Stimulated activated CD4-positive, alpha-beta T cell treated with anti-CD3 and anti-CD28 coated beads, Interleukin-1b, Interleukin-23, amount 100 ng/mL, for 4 hours (primary cell): ENCODE measurements at regions not wholly inside any gene's neighbourhood (a gene's known extent, or its start where the extent isn't known, plus 50 kb on each side); places are given as distances from the start of the nearest gene placed in this dataset.

Experiments used
- DNase-seq, 2 donors: peaks; one replicate each; pipeline ENCODE4 v3.0.0-alpha.2; 2020; ENCODE audit warnings: low read depth in 2 of 2

DNA sequence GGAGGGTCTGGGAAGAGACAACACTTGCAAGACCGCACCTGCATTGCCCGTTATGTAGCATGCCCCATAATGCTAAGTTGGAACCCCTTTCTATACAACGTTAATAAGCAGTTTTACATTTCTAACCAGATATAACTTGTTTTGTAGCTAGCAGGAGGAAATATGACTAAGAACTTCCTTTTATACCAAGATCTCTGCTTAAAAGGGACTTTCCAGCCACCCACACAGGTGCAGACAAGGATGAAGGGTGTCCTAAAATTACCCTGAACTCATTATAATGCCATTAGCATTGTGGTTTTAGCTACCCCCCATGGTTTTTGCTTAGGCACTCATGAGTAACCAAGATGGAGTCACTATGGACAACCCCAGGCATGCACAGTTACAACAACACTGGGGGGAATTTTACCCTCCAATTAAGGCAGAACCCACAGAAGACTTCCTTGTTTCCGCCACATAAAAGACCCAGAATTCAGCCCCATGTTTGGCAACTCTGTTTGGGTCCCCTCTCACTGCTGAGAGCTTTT lies 362.8 kb downstream of the CBLN2 start:
- no peak for DNase-seq

DNA sequence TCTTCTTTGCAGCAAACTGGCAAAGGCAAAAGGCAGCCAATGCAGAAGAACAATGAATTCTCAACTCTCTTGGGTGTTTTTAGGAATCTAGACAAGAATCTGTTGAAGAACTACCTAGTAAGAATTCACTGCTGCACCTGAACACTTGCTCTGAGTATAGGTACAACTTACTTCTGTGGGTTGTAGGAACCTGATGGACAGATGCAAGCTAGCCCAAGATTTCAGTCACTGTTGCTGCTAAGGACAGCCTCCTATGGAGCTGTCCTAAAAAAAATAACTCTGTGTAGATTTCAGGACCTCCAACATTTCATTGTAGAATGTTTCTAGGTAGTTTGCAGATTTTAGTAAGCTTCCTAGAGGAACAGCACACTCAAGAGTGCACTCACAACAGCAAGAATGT lies 363.5 kb downstream of the CBLN2 start:
- no peak for DNase-seq

DNA sequence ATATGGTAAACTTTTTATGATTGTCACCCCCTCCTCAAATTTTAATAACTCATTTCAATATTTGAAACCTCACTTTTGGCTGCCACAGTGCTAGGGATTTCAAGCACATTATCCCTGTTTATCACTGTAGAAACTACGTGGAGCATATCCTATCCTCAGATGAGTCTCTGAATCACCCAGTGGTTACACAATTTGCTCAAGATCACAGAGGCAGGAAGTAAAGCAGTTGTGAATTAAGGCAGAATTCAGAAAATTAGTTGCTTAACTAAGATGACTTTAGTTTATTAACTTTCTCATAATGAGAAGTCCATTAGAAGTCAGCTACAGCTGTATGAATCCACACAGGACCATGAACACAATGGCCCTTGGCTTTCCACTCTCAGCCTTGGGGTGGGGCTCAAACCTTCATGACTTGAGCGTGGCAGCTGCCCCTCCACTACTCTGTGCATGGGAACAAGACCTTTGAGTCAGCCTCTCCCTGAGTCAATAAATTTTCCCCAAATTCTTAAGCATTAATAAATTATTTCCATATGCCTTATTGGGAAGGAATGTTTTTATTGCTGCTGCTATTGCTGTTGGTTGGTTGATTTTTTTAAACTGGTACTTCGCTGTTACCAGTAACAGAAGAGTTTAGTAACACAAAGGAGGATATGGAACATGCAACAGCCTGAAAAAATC lies 369.0 kb downstream of the CBLN2 start:
- no peak for DNase-seq

GRCh38 chr18:72171596-72171995 lies 372.5 kb downstream of the CBLN2 start:
- DNase-seq: no peak

- no peak for DNase-seq
Observed at GRCh38 chr18:72161691-72162090, 382.5 kb downstream of the CBLN2 start.

DNA sequence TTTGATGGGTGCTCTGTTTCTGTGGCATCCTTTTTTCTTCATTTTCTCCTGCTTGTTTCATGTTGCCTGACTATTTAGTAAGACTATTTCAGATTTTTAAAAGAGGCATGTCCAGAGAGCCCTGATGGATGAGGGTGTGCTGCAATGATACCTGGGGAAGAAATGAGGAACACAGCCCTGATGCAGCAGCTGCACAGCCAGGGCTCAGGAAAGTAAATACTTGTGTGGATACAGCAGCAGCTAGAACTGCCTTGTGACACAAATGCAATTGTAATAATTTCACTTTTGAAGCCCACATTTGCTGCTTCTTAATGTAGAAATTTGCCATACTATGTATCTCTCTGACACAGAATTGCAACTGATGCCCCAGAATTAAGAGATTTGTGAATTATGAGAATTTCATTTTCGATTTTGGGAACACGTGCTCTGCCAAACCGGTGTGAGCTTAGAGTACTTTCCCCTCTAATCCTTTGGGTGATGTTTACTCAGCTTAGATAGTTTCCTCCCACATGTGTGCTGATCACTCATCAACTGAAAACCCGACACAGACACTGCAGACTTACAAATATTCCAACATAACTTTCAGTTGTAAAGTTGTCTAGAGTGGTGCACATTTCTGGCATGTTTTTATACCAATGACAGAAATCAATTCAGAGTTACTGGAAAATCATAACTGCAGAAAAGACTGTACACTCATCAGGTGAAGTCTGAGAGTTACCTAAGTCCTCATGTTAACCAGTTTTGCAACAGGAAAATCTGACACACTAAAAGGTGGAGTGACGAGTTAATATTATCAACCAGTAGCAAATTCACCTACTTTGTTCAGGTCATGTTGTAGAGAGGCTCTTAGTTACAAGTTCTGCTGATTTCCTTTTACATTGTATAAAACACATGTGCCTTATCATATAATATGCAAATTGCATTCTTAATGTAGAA lies 383.4 kb downstream of the CBLN2 start:
- DNase-seq: no peak

DNA sequence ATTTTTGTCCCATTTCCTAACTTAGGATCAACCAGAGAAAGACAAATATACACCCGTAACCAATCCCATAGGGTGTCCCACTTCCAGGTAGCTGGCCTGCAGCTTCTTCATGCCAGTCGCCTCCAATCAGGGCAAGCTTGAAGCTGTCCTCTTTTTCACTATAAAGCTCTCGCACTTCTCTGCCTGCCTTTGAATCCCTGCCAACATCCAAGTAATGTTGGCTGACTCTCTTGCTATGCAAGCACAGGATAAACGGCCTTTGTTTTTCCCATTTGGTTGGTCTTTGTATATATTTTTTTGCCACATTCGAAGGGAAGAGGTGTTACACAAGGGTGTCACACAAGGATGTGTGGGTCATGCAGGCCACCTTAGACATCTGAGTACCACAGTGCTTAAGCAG lies 388.8 kb downstream of the CBLN2 start:
- no peak for DNase-seq

DNA sequence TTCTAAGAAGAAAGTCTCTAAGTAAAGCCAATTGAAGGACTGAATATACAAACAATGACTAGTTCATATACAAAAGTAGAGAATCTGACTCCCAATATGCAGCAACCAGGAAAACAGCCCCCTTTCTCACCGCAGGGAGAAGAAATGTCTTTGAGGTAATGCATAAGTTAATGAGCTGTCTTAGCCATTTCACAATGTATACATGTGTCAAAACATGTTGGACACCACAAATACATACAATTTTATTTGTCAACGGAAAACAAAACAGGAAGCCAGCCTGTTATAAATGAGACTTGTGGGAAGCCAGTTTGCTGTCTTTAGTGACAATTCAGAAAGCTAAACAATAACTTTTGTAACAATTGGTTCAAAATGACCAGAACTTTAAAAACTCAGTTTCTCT lies 389.2 kb downstream of the CBLN2 start:
- DNase-seq: no peak

DNA sequence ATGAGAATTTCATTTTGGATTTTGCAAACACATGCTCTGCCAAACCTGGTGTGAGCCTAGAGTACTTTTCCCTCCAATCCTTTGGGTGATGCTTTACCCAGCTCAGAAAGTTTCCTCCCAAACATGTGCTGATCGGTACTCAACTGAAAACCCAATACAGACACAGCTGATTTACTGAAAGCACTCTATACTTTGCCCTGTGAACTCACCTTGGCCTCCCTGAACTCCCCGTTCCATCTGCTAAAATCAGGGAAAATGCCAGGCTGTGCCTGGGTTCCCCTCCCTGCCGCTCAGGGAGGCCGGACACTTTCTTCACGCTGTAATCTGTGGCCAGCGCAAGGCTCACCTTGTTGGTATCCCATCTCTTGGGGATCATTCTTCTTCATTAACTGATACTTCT lies 391.2 kb downstream of the CBLN2 start:
- no peak for DNase-seq

DNA sequence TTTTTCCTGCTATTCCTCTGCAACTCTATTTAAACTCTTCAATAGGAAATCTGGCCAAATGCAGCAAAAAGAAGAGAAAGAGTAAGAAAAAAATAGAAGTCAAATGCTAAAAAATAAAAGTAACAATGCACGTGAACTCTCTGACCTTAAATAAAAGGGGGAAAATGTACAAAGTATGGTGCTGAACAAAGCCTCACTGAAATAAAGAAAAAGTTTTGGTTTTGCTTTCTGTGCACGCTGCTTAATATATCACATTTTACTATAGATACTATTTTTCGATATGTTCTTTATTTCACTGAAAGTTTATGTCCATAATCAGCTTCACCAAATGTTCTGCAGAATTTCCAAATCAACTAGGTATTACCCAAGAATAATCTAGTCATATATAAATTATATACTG lies 396.3 kb downstream of the CBLN2 start:
- DNase-seq: no peak

DNA sequence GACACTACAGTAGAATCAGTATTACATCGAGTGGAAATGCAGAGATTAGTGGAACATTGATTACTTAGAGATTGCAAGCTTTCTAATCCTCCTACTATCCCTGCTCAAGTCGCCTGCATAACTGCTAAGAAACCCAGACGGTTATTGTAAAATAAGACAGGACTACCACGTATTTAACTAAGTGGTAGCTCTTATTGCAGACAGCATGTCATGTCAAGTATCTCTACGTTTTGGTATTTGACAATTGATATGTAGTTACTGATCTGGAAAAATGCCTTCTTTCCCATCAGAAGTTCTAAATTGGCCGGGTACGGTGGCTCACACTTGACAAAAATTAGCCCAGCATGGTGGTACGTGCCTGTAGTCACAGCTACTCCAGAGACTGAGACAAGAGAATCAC lies 404.1 kb downstream of the CBLN2 start:
- no peak for DNase-seq

DNA sequence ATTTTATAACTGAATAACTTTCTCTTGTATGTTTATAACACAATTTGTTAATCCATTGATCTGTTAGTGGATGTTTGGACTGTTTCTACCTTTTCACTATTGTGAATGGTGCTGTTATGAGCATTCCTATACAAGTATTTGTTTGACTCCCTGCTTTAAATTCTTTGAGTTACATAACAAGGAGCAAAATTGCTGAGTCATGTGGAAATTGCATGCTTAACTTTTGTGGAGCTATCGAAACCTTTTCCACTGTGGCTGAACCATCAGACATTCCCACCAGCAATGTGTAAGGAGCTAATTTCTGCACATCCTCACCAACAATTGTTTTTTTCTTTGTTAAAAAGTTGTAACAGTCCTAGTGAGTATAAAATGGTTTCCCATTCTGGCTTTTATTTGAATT lies 415.5 kb downstream of the CBLN2 start:
- DNase-seq: no peak

DNA sequence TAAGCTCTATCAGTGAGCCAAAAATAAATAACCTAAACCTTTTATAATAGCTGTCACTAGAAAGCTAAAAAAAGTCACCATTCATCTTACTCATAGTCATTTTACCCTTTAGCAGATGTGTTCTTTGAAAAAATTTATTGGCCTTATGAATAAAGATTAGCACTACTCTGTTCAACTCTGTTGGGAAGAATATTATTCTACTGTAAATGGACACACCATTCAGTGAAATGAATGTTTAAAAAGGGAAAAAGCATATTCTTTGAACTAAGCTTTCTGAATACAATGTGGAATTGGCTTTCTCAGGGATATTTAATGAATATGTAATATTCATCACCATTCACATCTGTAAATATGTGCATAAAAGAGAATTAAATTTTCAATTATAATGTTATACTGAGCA lies 422.0 kb downstream of the CBLN2 start:
- DNase-seq: no peak

DNA sequence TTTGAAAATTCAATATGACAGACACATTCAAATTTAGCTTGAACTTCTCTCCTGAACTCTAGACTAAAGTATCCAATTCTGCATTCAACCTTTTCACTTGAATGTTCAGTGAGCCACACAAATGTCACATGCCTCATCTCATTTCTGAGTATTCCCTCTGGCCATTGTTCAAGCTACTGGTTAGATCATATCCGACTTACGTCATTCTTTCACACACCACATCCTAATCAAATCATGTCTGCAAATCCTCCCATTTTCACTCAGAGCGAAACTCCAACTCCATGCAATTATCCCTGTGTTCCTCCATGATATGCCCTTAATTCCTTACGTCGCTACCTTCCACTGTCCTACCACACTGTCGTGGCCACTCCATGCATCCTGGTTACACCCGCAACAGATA lies 425.1 kb downstream of the CBLN2 start:
- no peak for DNase-seq

- DNase-seq: no peak
Observed at GRCh38 chr18:72114801-72115594, 429.1 kb downstream of the CBLN2 start.

DNA sequence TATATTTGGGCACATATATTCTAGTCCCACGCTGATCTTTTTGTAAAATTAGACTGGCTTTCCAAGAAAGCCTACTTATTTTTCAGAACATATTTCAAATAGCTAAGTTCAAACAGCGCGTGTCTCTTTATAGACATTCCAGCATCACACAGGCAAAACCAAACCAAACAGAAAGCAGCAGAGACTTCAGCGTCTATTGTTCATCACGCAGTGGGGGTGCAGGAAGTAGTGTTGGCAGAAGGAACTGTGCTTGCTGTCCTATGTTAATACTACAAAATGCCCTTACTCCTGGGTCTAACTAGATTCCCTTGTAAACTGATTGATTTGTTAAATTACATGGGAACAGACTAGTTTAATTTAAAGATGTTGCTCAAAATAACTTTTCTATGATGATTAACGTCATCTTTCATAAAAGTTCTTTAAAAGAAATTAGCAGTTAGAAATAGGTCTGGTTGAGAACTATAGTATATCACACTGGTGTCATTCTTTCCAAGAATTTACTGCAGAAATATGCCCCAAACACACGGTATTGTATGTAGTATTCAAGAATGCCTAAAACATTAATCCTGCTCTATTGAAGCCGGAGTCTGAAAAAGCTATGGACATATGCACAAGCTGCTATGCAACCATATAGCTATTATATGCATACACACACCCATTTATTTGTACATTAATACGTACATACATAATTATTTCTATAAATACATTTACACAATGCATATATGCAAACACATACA lies 436.3 kb downstream of the CBLN2 start:
- DNase-seq: no peak

- no peak for DNase-seq
Observed at GRCh38 chr18:72104851-72105250, 439.3 kb downstream of the CBLN2 start.

DNA sequence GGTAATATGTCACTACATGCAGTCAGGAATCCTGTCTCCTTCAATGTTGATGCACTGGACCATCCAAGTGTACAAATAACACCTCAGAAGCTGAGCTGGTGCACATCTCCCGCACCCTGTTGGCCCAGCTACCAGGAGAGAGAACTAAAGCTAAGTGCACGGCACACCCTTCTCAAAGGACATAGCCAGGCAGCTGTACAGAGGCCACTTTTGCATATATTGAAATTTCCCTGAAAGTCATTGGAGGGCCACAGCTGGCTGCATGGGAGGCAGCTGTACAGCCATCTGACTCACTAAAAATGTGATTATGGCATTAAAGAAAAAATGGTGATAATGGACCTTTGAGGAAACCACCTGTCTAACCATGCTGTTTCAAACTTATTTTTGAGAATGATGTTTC lies 441.7 kb downstream of the CBLN2 start:
- no peak for DNase-seq

DNA sequence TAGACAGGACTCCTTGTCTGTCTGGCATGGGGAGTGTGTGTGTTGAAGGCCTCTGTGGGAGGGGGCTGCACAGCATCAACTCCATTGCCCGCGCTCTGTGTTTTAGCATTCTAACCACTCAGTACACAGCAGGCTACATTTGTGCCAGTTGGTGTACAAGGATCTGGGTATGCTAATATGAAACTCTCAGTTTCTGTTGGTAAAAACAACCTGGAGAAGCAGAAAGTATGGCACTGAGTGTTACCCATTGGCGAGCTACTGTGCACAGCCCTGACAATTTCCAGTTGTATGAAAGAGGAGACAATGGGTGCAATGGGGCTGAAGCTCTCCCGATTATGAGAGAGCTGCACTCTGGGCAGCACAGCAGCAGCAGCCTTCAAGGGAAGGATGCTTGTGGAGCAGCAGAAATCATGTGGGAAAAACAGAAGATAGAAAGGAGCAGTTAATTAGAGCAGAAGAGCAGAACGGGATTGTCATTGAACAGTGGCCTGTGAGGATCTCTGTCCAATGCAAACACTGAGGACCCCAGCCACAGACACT lies 443.6 kb downstream of the CBLN2 start:
- no peak for DNase-seq

DNA sequence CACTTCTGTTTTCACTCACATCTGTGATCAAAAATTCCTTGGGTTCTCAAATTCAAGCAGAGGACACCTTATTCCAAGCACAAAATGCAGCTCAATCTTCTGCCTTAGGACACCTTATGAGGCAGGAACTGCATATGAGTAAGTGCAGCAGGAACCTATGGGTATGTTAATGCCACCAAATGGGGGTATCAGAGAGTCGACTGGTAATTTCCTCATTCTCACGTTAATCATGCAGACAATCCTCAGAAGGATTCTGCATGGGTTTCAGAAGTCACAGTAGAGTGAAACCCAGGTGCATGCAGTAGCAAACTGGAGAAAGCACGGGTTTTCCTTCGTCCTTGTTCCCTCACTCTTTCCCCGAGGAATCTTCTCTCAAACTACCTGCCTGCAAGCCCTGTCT lies 452.8 kb downstream of the CBLN2 start:
- DNase-seq: no peak

- no peak for DNase-seq
Observed at GRCh38 chr18:72089432-72089831, 454.7 kb downstream of the CBLN2 start.
